CD4-positive, alpha-beta T cell treated with Interleukin-4 for 4 hours (primary cell): ENCODE measurements at regions not wholly inside any gene's neighbourhood (a gene's known extent, or its start where the extent isn't known, plus 50 kb on each side); places are given as distances from the start of the nearest gene placed in this dataset.
"Not testable (repeated sequence)": the region's sequence is repeated elsewhere in the genome, so short reads cannot be mapped to it uniquely, and the experiment has no call there.

Experiments used
- DNase-seq: peaks from one replicate; pipeline ENCODE4 v3.0.0-alpha.2; 2020

- DNase-seq, result no peak
These were observed 97.5 kb upstream of the XYLT1 start for GRCh38 chr16:17568239-17568638.

DNA sequence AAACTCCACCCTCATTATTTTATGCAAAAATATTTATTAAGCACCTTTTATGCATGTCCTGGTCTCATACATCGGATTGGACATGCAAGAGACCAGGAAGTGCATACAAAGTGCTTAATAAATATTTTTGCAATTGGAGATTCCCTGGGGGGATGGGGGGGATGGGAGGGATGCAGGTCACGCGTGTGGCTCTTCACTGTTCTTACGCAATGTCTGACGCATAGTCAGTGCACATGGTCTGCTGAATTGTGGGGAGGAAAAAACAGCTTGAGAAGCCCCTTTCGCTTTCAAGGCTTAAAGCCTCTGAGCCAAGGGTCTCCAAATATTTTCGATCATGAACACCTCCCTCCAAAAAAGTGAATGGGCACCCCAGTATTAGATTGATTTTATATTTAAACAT lies 96.7 kb upstream of the XYLT1 start:
- no peak for DNase-seq

- DNase-seq, result no peak
These were observed 96.1 kb upstream of the XYLT1 start for GRCh38 chr16:17566656-17567450.

DNA sequence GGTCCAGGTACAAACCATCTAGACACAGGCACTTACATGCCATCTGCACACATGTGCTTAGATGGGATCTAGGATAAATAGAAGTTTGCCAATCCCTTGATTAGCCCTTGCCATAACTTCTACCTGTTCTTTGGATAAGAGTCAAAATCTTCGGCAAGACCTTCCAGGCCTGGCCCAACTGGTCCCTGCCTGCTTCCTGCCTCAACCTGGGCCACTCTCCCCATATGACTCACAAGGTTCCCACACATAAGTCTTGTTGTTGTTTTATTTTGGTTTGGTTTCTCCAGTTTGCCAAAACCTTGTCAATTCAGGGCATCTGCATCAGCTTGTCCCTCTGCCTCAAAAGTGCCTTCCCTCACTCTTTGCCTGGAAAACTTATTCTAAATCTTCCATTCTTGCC lies 95.3 kb upstream of the XYLT1 start:
- DNase-seq, result no peak

DNA sequence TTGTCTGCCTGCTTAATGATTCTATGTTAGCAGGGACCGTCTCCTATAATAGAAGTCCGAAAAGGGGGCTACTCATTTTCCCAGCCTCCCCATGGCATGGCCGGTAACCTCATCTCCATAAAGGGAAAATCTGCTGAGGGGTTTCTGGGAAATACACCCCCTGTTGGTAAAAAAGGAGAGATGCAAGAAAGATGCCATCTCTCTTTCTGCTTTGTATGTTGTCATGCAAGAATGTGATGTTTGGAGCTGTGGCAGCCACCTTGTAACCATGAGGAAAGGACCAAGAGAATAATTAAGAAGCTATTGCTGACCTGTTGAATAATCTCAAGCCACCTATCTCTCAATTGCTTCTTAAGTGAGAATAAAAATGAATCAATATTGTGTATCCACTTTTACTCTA lies 94.8 kb upstream of the XYLT1 start:
- DNase-seq, result no peak

GRCh38 chr16:17564856-17565255 lies 94.1 kb upstream of the XYLT1 start:
- DNase-seq, result no peak

- DNase-seq, result no peak
These were observed 92.7 kb upstream of the XYLT1 start for GRCh38 chr16:17563323-17564091.

DNA sequence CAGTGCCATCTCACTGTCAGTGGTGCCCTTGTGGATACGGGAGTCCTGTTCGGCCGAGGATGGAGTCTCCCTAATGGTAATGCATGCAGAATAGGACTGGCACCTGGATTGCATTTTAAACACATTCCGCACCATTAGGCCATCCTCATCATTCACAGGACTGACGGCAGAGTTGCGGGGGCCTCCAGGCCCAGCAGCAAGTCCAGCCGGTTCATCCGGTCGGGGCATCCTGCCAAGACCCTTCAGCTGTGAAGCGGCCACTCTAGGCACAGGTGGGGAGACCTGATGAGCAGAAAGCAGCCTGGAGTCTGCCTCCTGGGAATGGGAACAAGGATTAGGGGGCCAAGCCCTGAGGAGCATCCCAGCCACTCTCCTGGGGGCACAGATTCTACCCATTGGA lies 90.3 kb upstream of the XYLT1 start:
- no peak for DNase-seq

DNA sequence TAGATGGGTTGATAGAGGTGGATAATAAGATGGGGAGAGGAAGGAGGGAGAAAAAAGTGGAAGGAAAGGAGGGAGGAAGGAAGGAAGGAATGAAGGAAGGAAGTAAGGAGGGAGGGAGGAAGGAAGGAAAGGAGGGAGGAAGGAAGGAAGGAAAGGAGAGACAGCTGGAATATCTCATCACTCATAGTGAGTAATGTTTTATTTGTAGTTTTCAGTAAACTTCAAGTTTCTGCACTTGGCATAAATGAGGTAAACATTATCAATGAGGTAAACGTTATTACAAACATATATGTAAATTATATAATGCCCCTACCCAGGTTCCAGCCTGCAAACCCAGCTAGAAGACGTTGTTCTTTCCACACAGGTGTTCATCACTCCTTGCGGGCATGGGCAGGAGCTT lies 89.8 kb upstream of the XYLT1 start:
- DNase-seq, result no peak

- DNase-seq, result no peak
These were observed 88.6 kb upstream of the XYLT1 start for GRCh38 chr16:17559394-17559793.

DNA sequence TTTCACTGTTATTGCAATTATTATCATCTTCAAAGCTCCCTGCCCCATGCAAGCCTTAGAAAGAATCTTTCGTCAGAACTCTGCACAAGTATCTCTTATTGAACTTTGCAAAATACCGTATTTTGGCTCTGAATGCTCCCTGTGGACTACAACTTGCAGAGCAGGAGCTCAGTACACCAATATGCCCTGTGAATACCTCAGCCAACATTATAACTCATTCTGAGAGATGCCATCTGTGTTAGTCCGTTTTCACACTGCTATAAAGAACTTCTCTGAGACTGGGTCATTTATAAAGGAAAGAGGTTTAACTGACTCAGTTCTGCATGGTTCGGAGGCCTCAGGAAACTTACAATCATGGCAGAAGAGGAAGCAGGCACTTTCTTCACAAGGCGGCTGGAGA lies 87.2 kb upstream of the XYLT1 start:
- no peak for DNase-seq

DNA sequence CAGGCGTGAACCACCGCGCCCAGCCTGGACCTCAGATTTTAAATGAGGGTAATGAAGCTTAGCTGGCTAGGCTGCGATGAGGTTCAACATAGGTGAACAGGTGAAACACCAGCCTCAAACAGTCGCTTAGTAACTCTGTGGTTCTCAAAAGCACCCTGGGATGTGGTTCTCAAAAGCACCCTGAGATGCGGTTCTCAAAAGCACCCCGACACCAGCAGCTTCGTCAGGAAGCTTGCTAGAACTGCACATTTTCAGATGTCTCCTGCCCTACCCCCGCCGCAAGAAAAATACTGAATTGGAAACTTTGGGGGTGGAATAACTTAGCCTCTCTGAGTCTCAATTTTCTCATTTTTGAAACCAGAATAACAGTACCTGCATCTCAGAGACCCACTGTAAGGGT lies 86.7 kb upstream of the XYLT1 start:
- no peak for DNase-seq

- DNase-seq, result no peak
These were observed 85.7 kb upstream of the XYLT1 start for GRCh38 chr16:17556276-17557052.

DNA sequence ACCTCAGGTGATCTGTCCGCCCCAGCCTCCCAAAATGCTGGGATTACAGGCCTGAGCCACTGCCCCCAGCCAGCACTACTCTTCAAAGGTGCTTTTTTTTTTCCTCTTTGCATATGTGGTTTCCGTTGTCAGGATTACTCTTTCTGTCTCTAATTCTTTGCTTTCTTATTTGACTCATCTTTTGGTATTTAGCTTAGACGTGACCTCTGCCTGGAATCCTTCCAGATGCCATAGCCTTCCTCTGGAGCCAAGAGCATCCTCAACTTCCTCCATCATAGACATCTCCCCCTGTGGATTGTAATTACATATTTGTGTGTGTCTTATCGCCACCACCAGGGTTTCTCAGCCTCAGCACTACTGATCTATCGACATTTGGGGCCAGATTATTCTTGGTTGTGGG lies 84.4 kb upstream of the XYLT1 start:
- DNase-seq, result no peak

- DNase-seq, result no peak
These were observed 81.6 kb upstream of the XYLT1 start for GRCh38 chr16:17552351-17552750.

DNA sequence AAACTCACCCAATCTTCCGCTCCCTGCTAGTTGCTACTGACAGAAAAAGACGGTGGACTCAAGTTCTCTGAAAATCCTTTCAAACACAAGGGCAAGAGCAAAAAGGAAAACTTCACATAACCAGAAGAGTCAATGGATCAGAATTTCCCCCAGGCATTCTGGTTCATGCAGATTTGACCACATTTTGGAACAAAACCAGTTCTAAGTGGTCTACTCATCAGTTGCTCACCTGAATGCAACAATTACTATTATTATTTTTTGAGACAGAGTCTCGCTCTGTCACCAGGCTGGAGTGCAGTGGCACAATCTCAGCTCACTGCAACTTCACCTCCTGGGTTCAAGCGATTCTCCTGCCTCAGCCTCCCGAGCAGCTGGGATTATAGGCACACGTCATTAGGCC lies 80.9 kb upstream of the XYLT1 start:
- not testable (repeated sequence) for DNase-seq

- no peak for DNase-seq
These were observed 78.1 kb upstream of the XYLT1 start for GRCh38 chr16:17548825-17549224.

GRCh38 chr16:17544785-17545184 lies 74.0 kb upstream of the XYLT1 start:
- no peak for DNase-seq

DNA sequence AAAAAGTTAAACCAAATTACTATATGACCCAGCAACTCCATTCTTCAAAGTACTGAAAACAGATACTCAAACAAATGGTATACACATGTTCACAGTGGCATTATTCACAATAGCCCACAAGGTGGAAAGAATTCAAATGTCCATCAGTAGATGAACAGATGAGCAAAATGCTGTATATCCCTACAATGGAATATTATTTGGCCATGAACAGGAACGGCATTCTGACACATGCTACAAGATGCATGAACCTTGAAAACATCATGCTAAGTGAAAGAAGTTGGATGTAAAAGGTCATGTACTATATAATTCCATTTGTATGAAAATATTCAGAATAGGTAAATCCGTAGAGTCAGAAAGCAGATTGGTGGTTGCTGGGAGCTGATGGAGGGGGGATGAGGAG lies 73.5 kb upstream of the XYLT1 start:
- no peak for DNase-seq

GRCh38 chr16:17543073-17543472 lies 72.3 kb upstream of the XYLT1 start:
- DNase-seq, result no peak

- DNase-seq, result no peak
These were observed 70.6 kb upstream of the XYLT1 start for GRCh38 chr16:17541324-17541723.

DNA sequence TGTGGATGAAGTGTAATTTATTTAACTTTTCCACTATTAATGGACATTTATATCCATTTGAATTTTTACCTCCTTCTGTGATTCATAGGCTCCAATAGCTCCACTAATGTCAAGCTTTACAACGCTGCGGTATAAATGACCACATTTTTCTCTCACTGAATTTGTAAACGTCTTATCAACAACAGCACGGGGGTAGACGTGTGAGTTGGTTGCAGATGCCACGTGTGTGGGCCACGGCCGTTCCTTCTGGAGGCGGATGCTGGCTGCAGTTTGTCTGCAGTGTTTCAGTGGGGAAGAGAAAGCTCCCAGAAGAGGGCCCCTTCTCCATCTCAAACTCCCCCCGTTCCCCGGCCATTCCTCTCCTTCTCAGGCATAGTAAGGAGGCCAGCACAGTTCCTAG lies 68.2 kb upstream of the XYLT1 start:
- no peak for DNase-seq

DNA sequence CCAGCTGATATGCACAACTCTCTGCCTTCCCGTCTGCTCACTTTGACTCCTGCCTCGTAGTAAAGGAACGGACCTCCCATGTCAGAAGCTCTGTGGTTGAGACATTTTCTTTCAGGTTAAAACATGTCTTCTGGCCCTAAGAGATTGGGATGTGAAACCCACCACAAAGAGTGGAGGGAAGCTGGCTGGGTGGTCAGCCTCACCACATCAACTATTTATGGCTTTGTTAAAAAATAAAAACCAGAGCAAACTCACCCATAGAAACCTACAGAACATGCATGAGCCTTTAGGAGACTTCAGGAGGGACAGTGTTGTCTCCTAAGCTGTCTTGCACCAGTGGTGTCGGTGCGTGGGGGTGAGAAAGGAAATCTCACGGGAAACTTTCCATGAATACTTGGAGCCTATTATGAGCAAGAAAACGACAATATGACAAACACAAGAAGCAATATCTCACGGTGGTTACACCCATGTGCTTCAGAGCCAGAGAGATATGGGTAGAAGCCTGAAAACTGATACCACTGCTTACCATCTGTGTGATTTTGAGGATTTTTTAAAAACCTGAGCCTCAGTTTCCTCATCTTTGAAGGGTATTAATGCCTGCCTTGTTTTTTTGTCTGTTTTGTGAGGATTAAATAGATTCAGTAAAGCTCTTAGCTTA lies 61.7 kb upstream of the XYLT1 start:
- no peak for DNase-seq
